H9 (cell line): ENCODE measurements at regions not wholly inside any gene's neighbourhood (a gene's known extent, or its start where the extent isn't known, plus 50 kb on each side); places are given as distances from the start of the nearest gene placed in this dataset.
A peak's percentile ranks its signal among the peaks of the same experiment; 100 is the strongest.

Experiments
- DNase-seq: peaks from one replicate; pipeline ENCODE4 v3.0.0-alpha.2; 2017
- H2AFZ ChIP-seq: one replicate; pipeline ENCODE4 v1.6.1; 2013; ENCODE audit warnings: mild to moderate bottlenecking, low read length, control low read depth, moderate library complexity
- H2AK5ac ChIP-seq: 2 replicates; pipeline ENCODE4 v1.6.1; 2013; ENCODE audit warnings: low read length, control low read depth, mixed read lengths; ENCODE audit not compliant: insufficient read length
- H2BK120ac ChIP-seq: one replicate; pipeline ENCODE4 v1.6.1; 2013; ENCODE audit warnings: low read depth, mild to moderate bottlenecking, low read length, control low read depth, inconsistent platforms; ENCODE audit not compliant: poor library complexity, severe bottlenecking
- H2BK12ac ChIP-seq: 2 replicates; pipeline ENCODE4 v1.6.1; 2013; ENCODE audit warnings: low read length, control low read depth, mixed read lengths, low read depth; ENCODE audit not compliant: insufficient read length
- H2BK15ac ChIP-seq: 2 replicates; pipeline ENCODE4 v1.6.1; 2013; ENCODE audit warnings: low read depth, low read length, control low read depth
- H2BK20ac ChIP-seq: one replicate; pipeline ENCODE4 v1.6.1; 2013; ENCODE audit warnings: low read depth, mild to moderate bottlenecking, low read length, control low read depth, inconsistent platforms; ENCODE audit not compliant: poor library complexity, severe bottlenecking
- H2BK5ac ChIP-seq: 2 replicates; pipeline ENCODE4 v1.6.1; 2013; ENCODE audit warnings: low read length, control low read depth, mixed read lengths; ENCODE audit not compliant: insufficient read length
- H3K14ac ChIP-seq: 2 replicates; pipeline ENCODE4 v1.6.1; 2013; ENCODE audit warnings: low read length, control low read depth; ENCODE audit not compliant: insufficient read depth
- H3K18ac ChIP-seq: 2 replicates; pipeline ENCODE4 v1.6.1; 2013; ENCODE audit warnings: low read depth, mild to moderate bottlenecking, mixed read lengths, low read length, control low read depth; ENCODE audit not compliant: insufficient read length
- H3K23ac ChIP-seq: 2 replicates; pipeline ENCODE4 v1.6.1; 2013; ENCODE audit warnings: low read length, control low read depth, mixed read lengths, low read depth; ENCODE audit not compliant: insufficient read length
- H3K23me2 ChIP-seq: 2 replicates; pipeline ENCODE4 v1.6.1; 2013; ENCODE audit warnings: low read depth, mild to moderate bottlenecking, mixed read lengths, low read length, control low read depth; ENCODE audit not compliant: insufficient read length, poor library complexity, severe bottlenecking
- H3K27ac ChIP-seq: 2 replicates; pipeline ENCODE4 v1.5.1; 2013; ENCODE audit warnings: low read length, control low read depth, mixed read lengths, low read depth; ENCODE audit not compliant: insufficient read length
- H3K27me3 ChIP-seq: 2 replicates; pipeline ENCODE4 v1.6.1; 2013; ENCODE audit warnings: low read length, control low read depth, inconsistent platforms; ENCODE audit not compliant: insufficient read depth
- H3K4ac ChIP-seq: 2 replicates; pipeline ENCODE4 v1.6.1; 2013; ENCODE audit warnings: low read depth, mild to moderate bottlenecking, control low read depth, inconsistent platforms, low read length, moderate library complexity
- H3K4me1 ChIP-seq: 2 replicates; pipeline ENCODE4 v1.6.1; 2013; ENCODE audit warnings: low read length, control low read depth, inconsistent platforms; ENCODE audit not compliant: insufficient read depth
- H3K4me2 ChIP-seq: 2 replicates; pipeline ENCODE4 v1.6.1; 2013; ENCODE audit warnings: low read length, control low read depth, mixed read lengths; ENCODE audit not compliant: insufficient read length, insufficient read depth
- H3K56ac ChIP-seq: 2 replicates; pipeline ENCODE4 v1.6.1; 2013; ENCODE audit warnings: low read depth, mild to moderate bottlenecking, mixed read lengths, low read length, control low read depth; ENCODE audit not compliant: insufficient read length
- H3K79me1 ChIP-seq: 2 replicates; pipeline ENCODE4 v1.6.1; 2013; ENCODE audit warnings: low read depth, mild to moderate bottlenecking, moderate library complexity, low read length, control low read depth, inconsistent platforms; ENCODE audit not compliant: insufficient read depth, poor library complexity, severe bottlenecking
- H3K79me2 ChIP-seq: 2 replicates; pipeline ENCODE4 v1.6.1; 2013; ENCODE audit warnings: low read length, control low read depth, inconsistent platforms; ENCODE audit not compliant: insufficient read depth
- H3K9ac ChIP-seq: 2 replicates; pipeline ENCODE4 v1.6.1; 2013; ENCODE audit warnings: low read length, control low read depth, mixed read lengths; ENCODE audit not compliant: insufficient read length; ENCODE audit errors: extremely low read depth
- H3K9me3 ChIP-seq: one replicate; pipeline ENCODE4 v1.6.1; 2013; ENCODE audit warnings: low read depth, low read length, inconsistent platforms; ENCODE audit not compliant: control insufficient read depth
- H3T11ph ChIP-seq: one replicate; pipeline ENCODE4 v1.6.1; 2013; ENCODE audit warnings: mild to moderate bottlenecking, low read length, control low read depth, inconsistent platforms
- H4K20me1 ChIP-seq: one replicate; pipeline ENCODE4 v1.6.1; 2013; ENCODE audit not compliant: control insufficient read depth, insufficient read length, insufficient read depth
- H4K5ac ChIP-seq: 2 replicates; pipeline ENCODE4 v1.6.1; 2013; ENCODE audit warnings: low read depth, mild to moderate bottlenecking, mixed read lengths, low read length, control low read depth; ENCODE audit not compliant: insufficient read length
- H4K8ac ChIP-seq: replicated peaks from 2 replicates; pipeline ENCODE4 v1.6.1; 2013; ENCODE audit warnings: low read length, control low read depth, mixed read lengths, low read depth; ENCODE audit not compliant: insufficient read length
- H4K91ac ChIP-seq: 2 replicates; pipeline ENCODE4 v1.6.1; 2013; ENCODE audit warnings: low read depth, mild to moderate bottlenecking, moderate library complexity, mixed read lengths, low read length, control low read depth; ENCODE audit not compliant: insufficient read length
- H3K27ac Mint-ChIP-seq, 3 experiments: 2 replicates in 2 of 3; 3 replicates in 1 of 3; pipeline ENCODE4 v1.8.0; 2020 to 2021; ENCODE audit warnings: mixed read lengths in 3 of 3, mild to moderate bottlenecking in 1 of 3, moderate library complexity in 1 of 3
- H3K27me3 Mint-ChIP-seq: 2 replicates; pipeline ENCODE4 v1.8.0; 2021; ENCODE audit warnings: low read depth, mild to moderate bottlenecking, moderate library complexity, mixed read lengths
- H3K36me3 Mint-ChIP-seq, 3 experiments: 2 replicates in 2 of 3; 3 replicates in 1 of 3; pipeline ENCODE4 v1.8.0; 2020 to 2021; ENCODE audit warnings: low read depth in 3 of 3, mixed read lengths in 3 of 3; ENCODE audit not compliant: insufficient read depth in 1 of 3
- H3K4me1 Mint-ChIP-seq, 2 experiments: 2 replicates each; pipeline ENCODE4 v1.8.0; 2020; ENCODE audit warnings: mixed read lengths in 2 of 2
- H3K4me3 Mint-ChIP-seq, 2 experiments: 2 replicates in 1 of 2; 3 replicates in 1 of 2; pipeline ENCODE4 v1.8.0; 2020 to 2021; ENCODE audit warnings: mild to moderate bottlenecking in 2 of 2, mixed read lengths in 2 of 2, moderate library complexity in 1 of 2
- H3K9me3 Mint-ChIP-seq, 2 experiments: 2 replicates in 1 of 2; 3 replicates in 1 of 2; pipeline ENCODE4 v1.8.0; 2020; ENCODE audit warnings: mild to moderate bottlenecking in 2 of 2, mixed read lengths in 2 of 2, moderate library complexity in 1 of 2
- WGBS: extraction: QIAGEN DNeasy Blood & Tissue Kit; methylation state at CpG from one replicate; pipeline ENCODE4 v1.1.7; 2013; ENCODE audit warnings: missing lambda C conversion rate, low lambda C conversion rate, mixed read lengths; ENCODE audit not compliant: insufficient read length; ENCODE audit errors: extremely low coverage; 5-methylcytosine and 5-hydroxymethylcytosine counted together
- TF ChIP-seq, protein P1 (sequence below): fragments of 200-600 bp; sonication (generic); conservative IDR thresholded peaks from 3 replicates; pipeline ENCODE4 v1.8.0; 2021; ENCODE audit warnings: antibody characterized with exemption, mild to moderate bottlenecking

- Histone ChIP-seq H3K4me1 (no peaks in the 10 kb centered on the region; the same call in 1 of the 2 replicates), H3K18ac (no peak overlapping the region), H3K9ac (no peak overlapping the region), H2BK12ac (no peak overlapping the region), H4K91ac (no peak overlapping the region), H2AK5ac (no peak overlapping the region), H2BK15ac (no peak overlapping the region), H3K27me3 (no peaks in the 10 kb centered on the region), H2BK5ac (no peak overlapping the region), H3K23ac (no peak overlapping the region), H2BK120ac (no peak overlapping the region), H3K27ac (no peak overlapping the region), H2BK20ac (no peak overlapping the region), H3T11ph (no peak overlapping the region), H4K20me1 (no peaks in the 10 kb centered on the region), H3K56ac (no peak overlapping the region), H3K14ac (no peak overlapping the region), H3K4ac (no peak overlapping the region), H4K5ac (no peak overlapping the region), H4K8ac (no peak overlapping the region), H3K79me1 (no peaks in the 10 kb centered on the region), H3K23me2 (no peaks in the 10 kb centered on the region), H3K4me2 (no peak overlapping the region), H3K79me2 (no peaks in the 10 kb centered on the region), H3K9me3 (no peaks in the 10 kb centered on the region), H2AFZ (no peak overlapping the region)
- Mint-ChIP-seq H3K27ac (peak overlapping the region in 1 of 3 experiments; percentile 70; a peak in 1 of 7 replicates), H3K27me3 (no peaks in the 10 kb centered on the region; the same call in none of the 2 replicates), H3K4me3 (no peak overlapping the region), H3K36me3 (no peaks in the 10 kb centered on the region), H3K4me1 (peaks cover 4 to 9% of the 10 kb centered on the region in 2 experiments), H3K9me3 (no peaks in the 10 kb centered on the region)
- no CpG with 5 or more reads among the region's 4 CpGs for WGBS
- TF ChIP-seq, protein P1, sequence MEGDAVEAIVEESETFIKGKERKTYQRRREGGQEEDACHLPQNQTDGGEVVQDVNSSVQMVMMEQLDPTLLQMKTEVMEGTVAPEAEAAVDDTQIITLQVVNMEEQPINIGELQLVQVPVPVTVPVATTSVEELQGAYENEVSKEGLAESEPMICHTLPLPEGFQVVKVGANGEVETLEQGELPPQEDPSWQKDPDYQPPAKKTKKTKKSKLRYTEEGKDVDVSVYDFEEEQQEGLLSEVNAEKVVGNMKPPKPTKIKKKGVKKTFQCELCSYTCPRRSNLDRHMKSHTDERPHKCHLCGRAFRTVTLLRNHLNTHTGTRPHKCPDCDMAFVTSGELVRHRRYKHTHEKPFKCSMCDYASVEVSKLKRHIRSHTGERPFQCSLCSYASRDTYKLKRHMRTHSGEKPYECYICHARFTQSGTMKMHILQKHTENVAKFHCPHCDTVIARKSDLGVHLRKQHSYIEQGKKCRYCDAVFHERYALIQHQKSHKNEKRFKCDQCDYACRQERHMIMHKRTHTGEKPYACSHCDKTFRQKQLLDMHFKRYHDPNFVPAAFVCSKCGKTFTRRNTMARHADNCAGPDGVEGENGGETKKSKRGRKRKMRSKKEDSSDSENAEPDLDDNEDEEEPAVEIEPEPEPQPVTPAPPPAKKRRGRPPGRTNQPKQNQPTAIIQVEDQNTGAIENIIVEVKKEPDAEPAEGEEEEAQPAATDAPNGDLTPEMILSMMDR: no peak
- DNase-seq: no peak
These were observed 104.0 kb upstream of the SLC34A2 start for GRCh38 chr4:25551605-25552004.
